DOHH2 (cell line): ENCODE measurements at regions not wholly inside any gene's neighbourhood (a gene's known extent, or its start where the extent isn't known, plus 50 kb on each side); places are given as distances from the start of the nearest gene placed in this dataset.

Experiments used
- CTCF ChIP-seq: fragments of 200-600 bp; sonication (generic); IDR thresholded peaks from one replicate; pipeline ENCODE4 v1.5.1; 2014; ENCODE audit warnings: antibody characterized with exemption, mild to moderate bottlenecking, low read depth, low read length; ENCODE audit not compliant: poor library complexity, severe bottlenecking
- EZH2phosphoT487 ChIP-seq: fragments of 200-600 bp; sonication (generic); IDR thresholded peaks from 2 replicates; pipeline ENCODE4 v1.6.1; 2017; ENCODE audit warnings: borderline replicate concordance, mild to moderate bottlenecking, antibody characterized with exemption, low read length, moderate library complexity, mixed read lengths

- no peak for TF ChIP-seq CTCF
- no peak for TF ChIP-seq EZH2phosphoT487
These were observed 146.9 kb downstream of the METTL4 start for GRCh38 chr18:2424420-2424819.
